GM18868 (cell line): ENCODE measurements at regions not wholly inside any gene's neighbourhood (a gene's known extent, or its start where the extent isn't known, plus 50 kb on each side); places are given as distances from the start of the nearest gene placed in this dataset.

ENCODE experiments used
- ATAC-seq: cut with Tn5 transposase; IDR thresholded peaks from one replicate; pipeline ENCODE4 v1.9.1; 2021; ENCODE audit warnings: mild to moderate bottlenecking, moderate library complexity; ENCODE audit not compliant: unreplicated experiment

DNA sequence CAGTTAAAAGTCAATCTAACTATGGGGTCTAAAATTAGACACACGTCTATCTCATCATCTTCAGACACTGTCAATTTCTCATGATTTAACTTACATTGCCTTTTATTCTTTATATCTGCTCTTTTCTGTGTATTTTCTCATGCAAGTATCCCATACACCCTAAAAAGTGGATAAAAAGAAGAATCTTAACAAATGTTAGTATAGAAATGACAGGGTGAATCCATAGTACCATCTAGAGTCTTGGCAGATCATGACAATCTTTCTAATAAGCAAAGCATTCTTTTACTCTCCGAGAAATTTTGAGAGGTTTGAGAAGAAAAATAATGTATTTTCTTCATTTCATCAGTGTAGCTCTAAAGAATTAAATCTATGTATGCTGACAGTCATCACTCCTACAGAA is 382.7 kb downstream of the C6orf118 start:
- no peak for ATAC-seq

DNA sequence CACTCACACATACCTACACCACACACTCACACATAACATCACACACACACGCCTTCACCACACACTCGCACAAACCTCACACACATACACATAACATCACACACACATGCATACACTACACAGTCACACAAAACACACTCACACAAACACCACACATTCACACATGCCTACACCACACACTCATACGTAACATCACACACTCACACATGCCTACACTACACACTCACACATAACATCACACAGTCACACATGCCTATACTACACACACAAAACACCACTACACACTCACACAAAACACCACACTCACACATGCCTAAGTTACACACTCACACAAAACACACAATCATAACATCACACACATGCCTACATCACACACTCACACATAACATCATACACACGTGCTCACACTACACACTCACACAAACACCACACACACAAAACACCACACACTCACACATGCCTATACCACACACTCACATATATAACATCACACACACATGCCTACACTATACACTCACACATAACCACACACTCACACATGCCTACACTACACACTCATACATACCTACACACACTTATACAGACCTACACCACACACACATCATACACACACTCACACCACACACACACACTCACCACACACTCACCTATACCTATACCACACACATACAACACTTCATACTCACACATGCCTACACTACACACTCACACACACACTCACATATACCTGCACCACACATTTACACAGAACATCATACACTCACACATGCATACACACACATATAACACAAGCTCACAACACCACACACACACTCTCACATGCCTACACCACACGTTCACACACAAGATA is 383.5 kb downstream of the C6orf118 start:
- no peak for ATAC-seq

DNA sequence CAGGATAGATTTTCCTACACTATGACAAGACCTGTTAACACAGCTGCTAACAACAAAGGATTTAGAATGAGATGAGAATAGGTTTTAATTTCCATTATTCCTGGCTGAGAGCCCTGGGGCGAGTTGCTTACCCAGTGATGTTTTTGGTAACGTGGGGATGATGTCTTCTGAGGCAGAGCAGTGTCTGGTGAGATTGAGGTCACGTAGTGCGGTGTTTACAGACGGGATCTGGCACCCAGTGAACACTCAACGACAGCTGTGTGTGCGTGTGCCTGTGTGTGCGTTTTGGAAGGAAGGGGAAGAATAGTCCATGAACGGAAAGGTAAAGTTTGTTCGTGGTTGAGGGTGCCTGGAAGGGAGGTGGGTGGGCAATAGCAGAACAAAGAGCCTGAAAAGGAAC is 384.7 kb downstream of the C6orf118 start:
- ATAC-seq: no peak

DNA sequence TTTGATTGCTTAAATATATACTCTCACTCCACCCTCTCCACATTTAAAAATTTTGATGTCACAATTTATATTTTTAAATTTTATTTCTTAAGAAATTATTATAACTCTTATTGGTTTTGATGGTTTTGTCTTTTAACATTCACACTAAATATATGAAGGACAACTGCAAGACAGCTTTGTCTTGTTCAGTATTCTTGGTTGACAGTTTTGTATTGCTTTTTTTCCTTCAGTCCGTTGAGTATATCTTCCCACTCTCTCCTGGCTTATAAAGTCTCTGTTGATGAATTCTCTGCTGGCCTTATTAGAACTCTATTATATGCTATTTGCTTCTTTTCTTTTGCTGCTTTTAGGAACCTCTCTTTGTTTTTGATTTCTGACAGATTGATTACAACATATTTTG is 392.2 kb downstream of the C6orf118 start:
- no peak for ATAC-seq

DNA sequence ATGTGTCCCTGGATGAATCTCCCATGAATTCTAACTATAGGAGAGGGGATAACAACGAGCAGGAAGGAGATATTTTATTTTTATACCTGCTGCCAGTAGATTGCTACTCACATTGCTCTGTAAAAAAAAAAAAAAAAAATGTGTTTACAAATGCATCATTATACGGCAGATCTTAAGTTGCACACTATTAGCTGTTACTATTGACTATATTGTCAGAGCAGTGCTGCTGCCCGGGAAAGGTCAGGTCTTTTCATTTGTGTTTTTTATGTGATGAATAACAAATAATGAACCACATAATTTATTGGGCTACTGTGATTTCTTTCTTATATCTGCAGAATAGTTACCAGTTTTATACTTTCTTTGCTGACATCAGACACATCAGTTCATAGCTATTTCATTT is 393.3 kb downstream of the C6orf118 start:
- no peak for ATAC-seq

DNA sequence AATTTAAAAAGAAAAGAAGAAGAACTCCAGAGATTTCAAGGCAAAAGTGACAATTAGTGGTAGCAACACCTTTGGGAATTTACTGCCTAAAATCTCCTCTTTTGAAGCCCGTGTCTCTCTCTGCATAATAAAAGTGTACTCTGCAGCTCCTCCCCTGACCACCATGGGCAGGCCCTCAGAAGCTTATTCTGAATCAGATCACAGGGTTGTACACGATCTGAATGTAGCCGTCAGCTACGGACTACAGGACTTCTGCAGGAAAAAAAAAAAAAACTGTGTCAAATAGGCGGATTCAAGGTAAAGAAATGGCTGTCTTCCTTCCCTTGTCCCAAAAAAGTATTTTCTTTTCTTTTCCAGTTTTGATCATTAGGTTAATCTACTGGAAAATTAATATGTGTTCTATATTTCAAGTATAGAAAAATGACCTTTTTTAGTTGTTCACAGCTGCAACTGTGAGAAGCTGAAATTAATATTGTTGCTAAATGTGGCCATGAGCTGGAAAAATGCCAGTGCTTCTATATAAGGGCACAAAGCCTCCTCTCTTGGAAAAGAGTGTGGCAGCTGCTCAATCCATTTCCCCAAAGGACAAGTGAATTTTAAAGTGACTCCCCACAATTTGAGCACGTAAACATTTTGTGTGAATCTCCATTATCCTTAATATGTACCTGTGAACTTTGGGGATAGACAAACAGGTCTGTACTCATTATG is 397.4 kb downstream of the C6orf118 start:
- ATAC-seq: no peak

DNA sequence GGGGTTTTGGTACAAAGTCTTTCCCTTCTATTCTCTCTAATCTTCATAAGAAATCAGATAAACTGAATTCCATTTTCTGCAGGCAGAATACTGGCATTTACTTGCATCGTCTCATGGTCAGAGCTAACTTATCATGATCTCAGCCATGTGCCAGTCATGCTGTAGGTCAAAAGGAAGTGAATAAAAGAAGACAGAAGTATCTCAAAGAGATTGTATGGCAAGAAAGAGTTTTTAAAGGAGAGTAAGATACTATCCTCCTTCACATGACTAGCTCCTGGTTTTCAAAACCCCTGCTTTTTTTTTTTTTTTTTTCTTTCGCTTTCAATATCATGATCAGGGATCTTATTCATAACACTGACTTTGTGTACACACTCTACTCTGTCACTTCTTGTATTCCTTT is 398.3 kb downstream of the C6orf118 start:
- no peak for ATAC-seq

DNA sequence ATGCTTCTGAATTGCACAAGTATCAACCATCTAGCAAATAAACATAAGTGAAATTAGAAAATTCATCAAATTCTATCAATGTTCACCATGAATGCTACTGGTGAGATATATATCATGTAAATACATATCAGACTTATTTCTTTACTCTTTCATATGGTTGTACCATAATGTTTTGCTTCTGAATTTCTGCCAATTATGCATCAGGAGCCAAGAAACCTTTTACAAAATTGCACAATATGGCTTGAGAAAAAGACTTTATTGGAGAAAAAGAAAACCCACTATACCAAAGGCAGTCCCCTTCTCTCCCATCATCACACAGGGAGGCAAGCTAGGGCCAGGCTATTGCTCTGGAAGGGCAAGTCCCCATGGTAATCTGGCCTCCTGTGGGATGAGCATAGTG is 402.6 kb downstream of the C6orf118 start:
- no peak for ATAC-seq

DNA sequence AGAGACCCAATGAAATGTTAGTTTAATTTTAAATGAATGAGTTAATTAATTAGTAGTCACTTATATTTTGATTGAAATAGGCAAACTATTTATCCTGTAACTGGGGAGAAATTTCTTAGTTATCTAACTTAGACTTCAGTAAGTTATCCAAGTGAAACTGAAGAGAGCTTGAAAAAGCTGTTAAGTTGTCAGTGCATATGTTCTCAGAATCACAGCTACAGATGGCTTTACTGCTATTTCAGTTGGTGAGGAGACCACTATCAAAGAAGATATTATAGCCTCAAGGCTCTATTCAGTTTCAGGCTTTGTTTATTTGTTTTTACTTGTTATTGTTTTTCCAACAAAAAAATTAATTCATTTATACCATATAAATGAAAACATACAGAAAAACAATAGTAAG is 404.1 kb downstream of the C6orf118 start:
- ATAC-seq: no peak

DNA sequence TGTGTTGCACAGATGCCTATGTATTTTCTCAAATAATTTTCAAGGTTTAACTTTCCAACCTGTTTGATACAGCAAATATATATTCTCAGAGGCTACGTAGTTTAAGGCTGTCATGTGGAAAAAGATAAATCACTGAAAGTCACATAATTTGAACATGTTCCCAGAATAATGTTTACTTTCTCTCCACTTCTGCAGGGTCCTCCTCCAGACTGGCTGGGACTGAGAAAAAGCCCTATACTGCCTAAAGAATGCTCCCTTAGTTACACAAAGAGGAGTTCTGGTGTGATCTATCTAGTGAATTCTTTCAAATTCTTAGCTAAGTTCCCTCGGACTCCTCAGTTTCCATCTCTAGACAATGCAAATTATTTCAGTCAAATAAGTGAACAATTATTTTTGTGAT is 411.0 kb downstream of the C6orf118 start:
- ATAC-seq: no peak

DNA sequence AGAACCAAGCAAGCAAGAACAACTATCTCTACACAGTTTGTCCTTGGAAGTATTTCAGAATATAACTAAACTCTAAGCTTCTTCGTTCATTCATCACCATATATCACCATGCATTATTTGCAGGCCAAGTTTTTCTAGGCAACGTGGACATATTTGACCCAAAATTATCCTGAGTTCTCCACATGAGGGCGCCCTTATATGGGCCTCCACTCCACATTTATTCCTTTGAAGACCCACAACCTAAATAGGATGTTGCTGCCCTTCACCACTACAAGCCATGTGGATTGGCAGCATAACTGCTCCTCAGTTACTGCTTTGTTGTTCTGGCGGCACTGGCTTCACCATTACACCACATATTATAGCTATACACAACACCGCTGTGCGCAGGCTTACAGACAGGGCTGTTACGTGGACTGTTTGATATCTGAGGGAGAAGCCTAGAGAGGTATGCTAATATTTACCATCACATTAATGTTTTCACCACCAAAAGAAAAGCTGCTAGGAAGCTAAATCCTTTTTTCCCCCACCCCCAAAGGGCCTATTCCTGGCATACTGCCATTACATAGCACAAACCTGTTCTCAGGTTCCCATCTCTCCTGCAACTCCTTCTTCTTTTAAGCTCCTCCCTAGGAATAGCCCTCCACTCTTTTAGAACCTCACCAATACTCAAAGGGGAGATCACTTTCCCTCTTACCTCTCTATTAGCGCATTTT is 411.7 kb downstream of the C6orf118 start:
- ATAC-seq: no peak

DNA sequence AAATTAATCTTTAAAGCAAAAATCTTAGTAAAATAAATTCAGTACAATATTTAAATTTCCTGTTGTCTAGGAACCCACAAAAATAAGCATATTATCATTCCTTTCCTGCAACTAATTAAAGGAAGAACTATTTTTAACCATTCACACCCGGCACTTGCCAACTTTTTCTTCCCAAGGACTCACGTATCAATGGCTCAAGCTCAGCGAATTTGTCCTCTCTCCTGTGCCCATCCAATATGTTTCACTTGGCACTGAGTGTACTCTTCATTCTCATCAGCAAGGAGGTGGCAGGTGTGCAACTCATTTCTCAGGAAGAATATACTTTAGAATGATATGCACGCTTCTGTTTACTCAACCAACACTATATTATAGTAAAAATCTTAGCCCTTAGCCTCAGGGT is 419.4 kb downstream of the C6orf118 start:
- no peak for ATAC-seq

DNA sequence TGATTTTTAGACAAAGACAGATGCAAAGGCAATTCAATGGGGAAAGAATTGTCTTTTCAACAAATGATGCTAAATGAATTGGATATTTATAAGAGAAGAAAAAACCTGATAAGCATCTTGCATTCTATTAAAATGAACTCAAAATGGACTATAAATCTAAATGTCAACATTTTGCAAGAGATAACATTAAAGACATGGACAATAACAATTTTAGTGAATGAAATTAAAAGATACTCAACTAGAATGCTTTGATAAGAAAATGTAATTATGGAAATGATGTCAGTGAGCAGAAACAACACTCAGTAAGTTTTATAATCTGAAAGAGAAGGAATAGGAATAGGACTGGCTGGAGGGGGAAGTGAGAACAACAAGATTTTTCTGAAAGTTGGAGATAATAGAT is 421.7 kb downstream of the C6orf118 start:
- ATAC-seq: no peak

DNA sequence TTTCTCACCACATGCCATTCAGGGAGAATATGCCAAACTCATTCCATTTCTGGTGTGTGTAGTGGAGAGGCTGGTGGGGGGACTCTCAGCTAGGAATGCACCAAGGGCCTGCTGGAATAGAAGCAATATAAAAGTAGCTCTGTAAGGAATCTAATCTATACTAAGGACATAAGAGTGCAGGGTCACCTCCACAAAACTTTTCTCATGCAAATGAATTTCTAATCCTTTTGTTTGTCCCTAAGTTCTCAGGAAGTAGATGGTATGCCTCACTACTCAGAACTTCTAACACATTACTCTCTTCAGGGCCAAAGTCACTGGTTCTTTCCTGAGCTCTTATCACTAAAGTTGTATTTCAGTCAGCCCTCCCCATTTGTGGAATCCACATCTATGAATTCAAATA is 427.2 kb downstream of the C6orf118 start:
- ATAC-seq: no peak

DNA sequence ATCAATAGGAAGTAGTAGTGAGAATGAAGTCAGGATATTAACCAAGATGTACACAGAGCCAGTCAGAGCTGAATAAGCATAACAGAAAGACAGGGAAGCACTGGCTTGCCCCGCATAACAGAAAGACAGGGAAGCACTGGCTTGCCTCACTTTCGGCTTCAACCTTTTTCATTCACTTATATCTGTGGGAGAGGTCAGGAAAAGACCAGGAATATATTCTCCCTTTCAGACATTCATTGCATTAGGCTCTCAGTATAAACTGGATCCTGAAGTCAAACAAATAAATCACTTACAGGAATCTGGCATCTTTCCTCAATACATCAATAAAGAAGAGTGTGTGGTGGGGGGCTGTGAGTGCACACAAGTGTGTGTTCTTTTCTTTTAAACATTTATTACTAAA is 437.6 kb downstream of the C6orf118 start:
- ATAC-seq: no peak

DNA sequence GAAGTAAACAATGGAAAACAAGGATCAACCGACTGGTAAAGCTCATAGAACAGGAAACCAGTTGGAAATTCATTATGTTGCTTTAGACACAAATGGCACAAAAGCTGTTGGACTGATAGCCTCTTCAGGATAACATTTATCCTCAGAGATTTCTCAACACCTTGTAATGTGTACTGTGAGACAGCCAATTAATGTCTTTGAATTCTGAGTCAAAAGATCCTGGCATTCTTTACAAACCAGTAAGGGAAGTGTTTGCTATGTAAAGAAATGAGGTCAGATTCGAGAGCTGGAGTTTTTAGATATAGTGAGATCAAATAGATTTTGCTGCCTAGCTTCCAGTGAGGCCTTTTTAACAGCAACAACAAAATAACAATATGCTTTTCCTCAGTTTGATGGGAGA is 439.2 kb downstream of the C6orf118 start:
- no peak for ATAC-seq

DNA sequence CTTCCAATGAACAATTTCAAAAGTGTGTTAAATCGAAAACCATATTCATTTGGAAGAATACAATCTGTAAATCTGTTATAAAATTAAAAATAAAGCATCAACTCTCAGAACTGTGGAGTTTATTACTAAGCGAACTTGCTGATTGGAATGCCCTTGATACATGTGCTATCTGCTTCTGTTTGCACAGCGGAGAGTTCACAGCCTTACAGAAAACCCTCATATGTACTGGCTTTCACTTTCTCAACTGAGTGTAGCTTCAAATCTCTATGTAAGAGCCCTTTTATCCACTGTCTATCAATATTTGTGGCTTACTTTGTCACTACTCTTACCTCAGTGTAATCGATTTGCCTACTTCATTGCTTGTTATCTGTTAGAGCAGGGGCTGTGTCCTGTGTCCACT is 447.4 kb downstream of the C6orf118 start:
- ATAC-seq: no peak

DNA sequence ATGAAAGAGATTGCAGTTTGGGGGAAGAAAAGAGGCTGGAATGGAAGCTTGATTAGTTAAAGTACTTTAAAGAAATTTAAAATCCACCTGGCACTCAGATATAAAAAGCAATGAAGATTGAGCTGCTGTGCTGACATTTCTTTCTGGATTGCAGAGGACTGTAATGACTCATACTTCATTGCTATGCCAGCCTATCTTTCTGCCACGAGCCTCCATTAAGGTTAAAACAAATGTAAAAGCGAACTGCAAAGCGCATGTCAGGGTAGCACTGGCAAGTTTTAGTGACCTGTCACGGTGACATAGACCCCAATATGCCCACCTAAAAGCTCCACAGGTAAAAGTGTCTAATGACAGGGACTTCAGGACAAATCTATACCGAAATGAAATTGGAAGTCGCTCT is 449.6 kb downstream of the C6orf118 start:
- ATAC-seq: no peak

DNA sequence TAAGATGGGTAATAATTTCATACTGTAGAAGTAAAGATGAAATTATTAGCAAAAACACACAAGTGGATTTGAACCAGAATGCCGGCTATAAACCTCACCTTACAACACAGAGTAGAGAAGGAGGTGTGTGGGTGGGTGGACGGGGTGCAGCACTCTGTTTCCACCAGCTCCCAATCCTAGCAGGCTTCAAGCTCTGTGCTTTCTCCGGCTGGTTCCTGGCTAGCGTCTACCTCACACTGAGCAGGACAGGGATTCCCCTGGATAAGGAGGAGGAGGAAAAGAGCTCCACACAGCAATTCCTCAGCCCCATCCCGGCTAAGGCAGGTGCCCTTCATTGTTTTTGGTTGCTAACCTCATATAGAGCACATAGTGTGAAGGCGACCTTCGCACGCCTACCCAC is 453.3 kb downstream of the C6orf118 start:
- ATAC-seq: no peak

DNA sequence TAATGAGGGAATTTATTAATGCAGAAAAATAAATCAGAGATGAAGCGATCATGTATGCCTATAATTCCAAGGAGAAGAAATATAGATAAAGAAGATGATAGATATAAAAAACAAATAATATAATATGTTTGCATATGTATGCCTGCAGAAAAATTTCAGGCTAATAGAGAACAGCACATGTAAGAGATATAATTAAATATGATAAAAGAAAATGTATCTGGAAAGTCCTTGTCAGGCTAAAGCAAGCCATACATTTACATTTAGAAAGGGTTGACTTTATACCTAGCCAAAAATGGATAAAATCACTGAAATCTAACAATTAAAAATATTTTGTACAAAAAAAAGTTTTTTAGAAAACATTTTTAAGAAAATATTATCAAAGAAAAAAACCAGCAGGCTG is 454.1 kb downstream of the C6orf118 start:
- no peak for ATAC-seq

DNA sequence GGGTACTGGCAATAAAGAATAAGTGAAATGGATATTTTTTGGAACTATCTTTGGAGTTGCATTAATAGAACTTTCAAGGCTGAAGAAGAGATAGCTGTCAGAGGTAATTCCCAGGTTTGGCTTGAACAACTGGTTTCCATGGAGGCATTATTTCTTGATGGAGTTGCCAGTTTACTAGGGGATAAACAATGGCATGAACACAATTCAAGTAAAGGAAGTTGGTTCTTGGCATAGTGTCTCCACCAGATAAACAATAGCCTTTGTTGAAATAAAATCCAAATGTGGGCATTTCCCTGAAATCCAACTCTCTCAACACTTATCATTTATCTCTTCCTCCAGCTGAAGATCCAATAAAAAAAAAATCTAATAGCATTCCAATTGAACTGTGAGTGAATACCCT is 454.9 kb downstream of the C6orf118 start:
- ATAC-seq: no peak

DNA sequence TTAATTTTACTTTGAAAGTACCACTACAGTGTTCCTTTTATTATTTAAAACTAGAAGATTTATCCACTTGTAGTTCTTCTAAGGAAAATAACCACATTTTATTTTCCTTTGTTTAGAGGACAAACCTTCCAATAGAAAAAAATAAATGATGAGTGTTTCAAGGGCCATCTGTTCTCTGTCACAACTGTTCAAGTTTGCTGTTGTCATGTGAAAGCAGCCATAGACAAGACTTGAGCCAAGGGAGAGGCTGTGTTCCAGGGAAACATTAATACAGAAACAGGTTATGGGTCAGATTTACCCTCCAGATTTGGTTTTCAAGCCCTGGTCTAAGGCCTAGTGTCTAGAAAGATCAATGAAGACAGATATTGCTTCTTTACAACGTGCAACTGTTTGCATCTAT is 463.6 kb downstream of the C6orf118 start:
- ATAC-seq: no peak
